ENCODE measurements at regions not wholly inside any gene's neighbourhood (a gene's known extent, or its start where the extent isn't known, plus 50 kb on each side); places are given as distances from the start of the nearest gene placed in this dataset.

GRCh38 chr19:30249911-30250310 is 122.3 kb upstream of the ZNF536 start:
- WGBS (ENCODE audit: low lambda C conversion rate): 37% methylated on average over 4 of the region's 4 CpGs
- CTCF ChIA-PET: no interaction called here
- Histone ChIP-seq H3K4me2 (no peak overlapping the region), H3K27ac (ENCODE audit: low read depth in 2 of 2, low read length in 1 of 2) (no peak overlapping the region), H3K9me3 (no peaks in the 10 kb centered on the region), H3K4me3 (ENCODE audit: low read depth in 2 of 2, low read length in 1 of 2) (no peak overlapping the region), H4K20me1 (ENCODE audit: insufficient read depth) (no peaks in the 10 kb centered on the region), H3K9ac (no peak overlapping the region), H3F3A (replicated peaks; ENCODE audit: insufficient read depth) (no peaks in the 10 kb centered on the region), H3K4me1 (ENCODE audit: control insufficient read depth in 1 of 2, insufficient read depth in 2 of 2, low read depth in 1 of 2, low read length in 1 of 2) (peaks cover 0 to 2% of the 10 kb centered on the region in 2 experiments; a peak in 1 of 4 replicates), H2AFZ (ENCODE audit: low read depth) (no peak overlapping the region), H3K79me2 (ENCODE audit: insufficient read depth) (no peaks in the 10 kb centered on the region), H3K36me3 (replicated peaks in 1 of 2; ENCODE audit: control insufficient read depth in 1 of 2, insufficient read depth in 2 of 2, low read length in 1 of 2) (no peaks in the 10 kb centered on the region), H3K9me2 (no peaks in the 10 kb centered on the region), H3K27me3 (ENCODE audit: insufficient read depth) (no peaks in the 10 kb centered on the region)
- DNase-seq: no peak
- no peak for TF ChIP-seq EZH2phosphoT487 (IDR thresholded peaks at IDR 0.05; ENCODE audit: borderline replicate concordance, low read depth)
- POLR2A ChIA-PET: no interaction called here

- Histone ChIP-seq H3K9me2 (no peaks in the 10 kb centered on the region), H3K36me3 (replicated peaks in 1 of 2; ENCODE audit: control insufficient read depth in 1 of 2, insufficient read depth in 2 of 2, low read length in 1 of 2) (no peaks in the 10 kb centered on the region), H4K20me1 (ENCODE audit: insufficient read depth) (no peaks in the 10 kb centered on the region), H3K4me2 (no peak overlapping the region), H3K4me3 (ENCODE audit: low read depth in 2 of 2, low read length in 1 of 2) (no peak overlapping the region), H3K9me3 (no peaks in the 10 kb centered on the region), H3K9ac (no peak overlapping the region), H2AFZ (ENCODE audit: low read depth) (no peak overlapping the region), H3K27me3 (ENCODE audit: insufficient read depth) (no peaks in the 10 kb centered on the region), H3K4me1 (ENCODE audit: control insufficient read depth in 1 of 2, insufficient read depth in 2 of 2, low read depth in 1 of 2, low read length in 1 of 2) (peaks cover 0 to 21% of the 10 kb centered on the region in 2 experiments; a peak in 2 of 4 replicates), H3K27ac (ENCODE audit: low read depth in 2 of 2, low read length in 1 of 2) (no peak overlapping the region), H3K79me2 (ENCODE audit: insufficient read depth) (no peaks in the 10 kb centered on the region), H3F3A (replicated peaks; ENCODE audit: insufficient read depth) (no peaks in the 10 kb centered on the region)
- ChIA-PET POLR2A (no interaction called here), CTCF (interaction anchor here (1.4 kb wide), 1 partner anchor 398 kb away, joined by 4 read pairs; no protein-coding TSS in a partner anchor)
- 41% methylated on average over 5 of the region's 5 CpGs for WGBS (ENCODE audit: low lambda C conversion rate)
- TF ChIP-seq USF2 (IDR thresholded peaks at IDR 0.05; ENCODE audit: borderline replicate concordance, low read depth, low read length) (no peak), NFIC (IDR thresholded peaks at IDR 0.05; ENCODE audit: borderline replicate concordance) (no peak), USF1 (IDR thresholded peaks at IDR 0.05; ENCODE audit: borderline replicate concordance, low read depth) (no peak), GABPA (IDR thresholded peaks at IDR 0.05; ENCODE audit: low read depth) (no peak), RXRA (IDR thresholded peaks at IDR 0.05; ENCODE audit: borderline replicate concordance, low read depth) (no peak), GATA2 (CRISPR knock-in tag; IDR thresholded peaks at IDR 0.05) (no peak), MAX (IDR thresholded peaks at IDR 0.05; ENCODE audit: low read depth) (no peak), CHD2 (IDR thresholded peaks at IDR 0.05; ENCODE audit: low read length, partially characterized antibody) (no peak), RAD21 (IDR thresholded peaks at IDR 0.05; ENCODE audit: low read length) (no peak), MXI1 (IDR thresholded peaks at IDR 0.05; ENCODE audit: low read depth, low read length) (no peak), POLR2AphosphoS5 (IDR thresholded peaks at IDR 0.05; ENCODE audit: low read depth, low read length) (no peak)
- DNase-seq: no peak
Measured at GRCh38 chr19:30252214-30252613, 120.0 kb upstream of the ZNF536 start.

All from SK-N-SH (cell line).